IPS DF 6.9 (cell line): ENCODE measurements at regions not wholly inside any gene's neighbourhood (a gene's known extent, or its start where the extent isn't known, plus 50 kb on each side); places are given as distances from the start of the nearest gene placed in this dataset.

Source experiments
- DNase-seq: peaks from one replicate; pipeline ENCODE4 v3.0.0-alpha.2; 2013; ENCODE audit warnings: low read depth, low spot score
- H3K27ac ChIP-seq: one replicate; pipeline ENCODE4 v1.5.1; 2013; ENCODE audit warnings: low read length, control low read depth
- H3K27me3 ChIP-seq: 2 replicates; pipeline ENCODE4 v1.6.1; 2013; ENCODE audit warnings: mild to moderate bottlenecking, low read length; ENCODE audit not compliant: control insufficient read depth, insufficient read depth
- H3K36me3 ChIP-seq: 2 replicates; pipeline ENCODE4 v1.6.1; 2013; ENCODE audit warnings: low read length; ENCODE audit not compliant: control insufficient read depth, insufficient read depth
- H3K4me1 ChIP-seq: 2 replicates; pipeline ENCODE4 v1.6.1; 2013; ENCODE audit warnings: low read length; ENCODE audit not compliant: control insufficient read depth, insufficient read depth
- H3K4me3 ChIP-seq: 2 replicates; pipeline ENCODE4 v1.5.1; 2013; ENCODE audit warnings: mild to moderate bottlenecking, low read length
- H3K9me3 ChIP-seq: 2 replicates; pipeline ENCODE4 v1.6.1; 2013; ENCODE audit warnings: low read length, inconsistent platforms; ENCODE audit not compliant: control insufficient read depth, insufficient read depth
- WGBS: extraction: QIAGEN DNeasy Blood & Tissue Kit; methylation state at CpG from one replicate; pipeline ENCODE4 v1.1.7; 2013; ENCODE audit warnings: mixed read lengths, missing lambda C conversion rate; ENCODE audit not compliant: insufficient read length, insufficient coverage; 5-methylcytosine and 5-hydroxymethylcytosine counted together

DNA sequence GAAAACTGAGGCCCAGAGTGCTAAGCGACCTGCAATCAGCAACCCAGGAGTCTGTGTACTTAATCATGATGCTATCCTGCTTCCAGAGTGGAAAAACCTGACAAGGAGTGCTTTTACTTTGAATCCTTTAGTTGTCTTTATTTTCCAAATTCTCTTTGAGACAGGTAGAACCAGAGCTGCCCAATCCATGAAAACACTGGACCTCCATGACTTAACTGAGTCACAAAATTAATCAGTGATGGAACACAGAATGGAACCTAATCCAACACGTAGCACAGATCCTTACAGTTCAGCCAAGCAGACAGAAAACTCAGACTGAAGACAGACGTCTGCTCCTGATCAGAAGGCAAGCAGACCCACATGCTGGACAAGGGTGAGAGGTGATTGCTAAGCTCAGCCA, 175.6 kb downstream of the BCL11A start:
- no peak for DNase-seq
- Histone ChIP-seq H3K4me1 (0 out of 2 replicates have a peak, but pooled peaks cover 2% of the 10 kb centered on the region), H3K27me3 (no peaks in the 10 kb centered on the region), H3K36me3 (no peaks in the 10 kb centered on the region), H3K9me3 (no peaks in the 10 kb centered on the region), H3K27ac (no peak overlapping the region), H3K4me3 (no peak overlapping the region)
- no CpG with 5 or more reads among the region's 3 CpGs for WGBS

DNA sequence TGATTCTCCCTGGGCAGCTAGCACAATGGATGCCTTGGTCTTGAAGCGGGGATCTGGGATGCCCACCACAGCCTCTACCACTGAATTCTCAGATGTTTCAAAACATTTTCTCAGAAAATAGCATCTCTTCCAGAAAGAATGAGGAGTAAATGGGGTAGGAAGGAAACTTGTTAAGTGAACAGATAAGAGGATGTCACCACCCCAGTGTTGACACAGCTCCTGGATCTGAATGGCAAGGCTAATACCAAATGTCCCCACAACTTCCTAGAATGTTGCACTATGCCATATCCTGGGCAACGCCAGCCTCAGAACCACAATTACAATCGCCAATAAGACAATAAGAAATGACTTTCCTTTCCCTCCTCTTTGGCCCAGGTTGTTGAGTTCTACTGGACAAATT, 177.2 kb downstream of the BCL11A start:
- Histone ChIP-seq H3K27ac (no peak overlapping the region), H3K36me3 (no peaks in the 10 kb centered on the region), H3K4me3 (no peak overlapping the region), H3K9me3 (no peaks in the 10 kb centered on the region), H3K27me3 (no peaks in the 10 kb centered on the region), H3K4me1 (0 out of 2 replicates have a peak, but pooled peaks cover 2% of the 10 kb centered on the region)
- no peak for DNase-seq
- WGBS, result no CpG with 5 or more reads among the region's 3 CpGs

DNA sequence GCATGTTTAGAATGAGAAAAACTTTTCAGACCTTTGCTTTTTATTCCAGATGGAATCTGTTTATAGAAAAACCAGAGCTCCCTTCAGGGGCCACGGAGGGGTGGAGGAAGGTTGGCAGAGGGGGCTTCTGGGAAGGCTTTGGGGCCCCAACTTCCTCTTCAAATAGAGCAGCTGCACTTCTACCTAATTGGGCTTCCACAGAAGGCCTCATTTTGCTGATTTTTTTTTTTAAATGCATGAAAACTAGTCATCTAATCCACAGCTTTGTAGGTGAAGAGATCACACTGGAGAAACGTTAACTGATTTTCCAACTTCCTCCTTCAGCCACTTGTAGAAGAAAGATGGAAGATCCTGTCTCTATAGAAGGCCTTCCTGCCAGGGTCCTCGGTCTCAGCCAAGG, 181.8 kb downstream of the BCL11A start:
- H3K27ac ChIP-seq, result no peak overlapping the region
- no peaks in the 10 kb centered on the region for H3K27me3 ChIP-seq
- no peak for DNase-seq
- no CpG with 5 or more reads among the region's 3 CpGs for WGBS
- no peaks in the 10 kb centered on the region for H3K9me3 ChIP-seq
- no peaks in the 10 kb centered on the region for H3K36me3 ChIP-seq
- no peak overlapping the region for H3K4me3 ChIP-seq
- 0 out of 2 replicates have a peak, but pooled peaks cover 2% of the 10 kb centered on the region for H3K4me1 ChIP-seq

DNA sequence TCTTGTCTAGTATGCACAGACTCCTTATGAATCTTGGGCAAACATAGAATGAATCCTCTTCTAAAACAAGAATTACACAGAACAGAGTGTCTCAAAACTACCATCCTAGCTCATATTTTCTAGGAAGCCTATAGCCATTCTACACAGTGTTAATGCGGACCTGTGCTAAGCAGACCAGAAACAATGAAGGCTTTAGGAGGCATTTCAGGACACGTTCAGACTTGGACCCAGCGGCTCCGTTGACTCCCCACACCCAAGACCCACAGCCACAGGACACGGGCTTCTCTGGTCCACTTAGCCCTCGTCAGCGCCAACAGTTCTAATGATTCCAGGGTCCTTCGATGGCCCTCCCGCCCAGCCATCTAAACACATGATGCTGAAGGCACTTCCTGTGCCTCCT, 182.2 kb downstream of the BCL11A start:
- H3K4me1 ChIP-seq, result peaks cover 4% of the 10 kb centered on the region
- no peak overlapping the region for H3K4me3 ChIP-seq
- H3K9me3 ChIP-seq, result no peaks in the 10 kb centered on the region
- H3K36me3 ChIP-seq, result no peaks in the 10 kb centered on the region
- no CpG with 5 or more reads among the region's 9 CpGs for WGBS
- no peak for DNase-seq
- no peak overlapping the region for H3K27ac ChIP-seq
- H3K27me3 ChIP-seq, result no peaks in the 10 kb centered on the region

DNA sequence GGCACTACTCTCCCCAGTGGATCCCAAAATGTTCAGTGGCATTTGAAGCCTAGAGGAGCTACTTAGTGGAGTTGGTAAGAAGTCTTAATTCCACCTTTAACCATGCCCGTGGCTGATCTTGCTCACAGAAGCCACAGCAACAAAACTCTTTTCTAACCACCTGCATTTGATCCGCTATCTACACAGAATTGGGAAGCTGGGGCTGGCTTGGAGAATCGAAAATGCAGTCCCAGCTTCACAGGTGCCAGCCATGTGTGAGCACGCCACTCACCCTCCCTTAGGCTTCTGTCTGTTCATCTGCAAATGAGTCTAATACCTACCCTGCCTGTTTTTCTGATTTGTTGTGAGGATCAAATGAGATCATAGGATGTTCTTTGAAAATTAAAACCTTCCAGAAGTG, 182.6 kb downstream of the BCL11A start:
- no peak for DNase-seq

DNA sequence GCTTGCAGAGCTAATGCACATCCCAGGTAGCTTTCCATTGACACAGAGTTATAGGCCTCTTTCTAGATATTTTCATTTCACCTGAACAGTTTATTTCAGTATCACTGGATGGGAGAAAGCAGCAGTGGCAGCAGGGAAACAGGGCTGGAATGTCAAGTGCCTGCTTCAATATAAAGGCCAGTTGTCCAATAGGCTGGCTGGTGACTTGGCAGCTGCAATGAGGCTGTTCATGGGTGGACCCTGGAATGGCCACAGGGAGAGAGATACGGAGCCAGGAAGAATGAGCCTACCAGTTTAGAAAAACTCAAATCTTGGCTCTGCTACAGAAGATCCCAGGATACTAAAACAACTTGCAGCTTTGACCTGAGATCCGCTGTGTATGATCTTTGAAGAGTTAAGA, 185.0 kb downstream of the BCL11A start:
- Histone ChIP-seq H3K27me3 (no peaks in the 10 kb centered on the region), H3K9me3 (no peaks in the 10 kb centered on the region), H3K36me3 (no peaks in the 10 kb centered on the region), H3K27ac (no peak overlapping the region), H3K4me3 (no peak overlapping the region), H3K4me1 (peaks cover 5% of the 10 kb centered on the region)
- WGBS, result no CpG with 5 or more reads among the region's 2 CpGs
- no peak for DNase-seq

More for the DNA sequence above, 182.6 kb downstream of the BCL11A start:
- Histone ChIP-seq H3K27ac (no peak overlapping the region), H3K4me3 (no peak overlapping the region), H3K27me3 (no peaks in the 10 kb centered on the region), H3K4me1 (peaks cover 4% of the 10 kb centered on the region), H3K36me3 (no peaks in the 10 kb centered on the region), H3K9me3 (no peaks in the 10 kb centered on the region)
- no CpG with 5 or more reads among the region's 4 CpGs for WGBS

DNA sequence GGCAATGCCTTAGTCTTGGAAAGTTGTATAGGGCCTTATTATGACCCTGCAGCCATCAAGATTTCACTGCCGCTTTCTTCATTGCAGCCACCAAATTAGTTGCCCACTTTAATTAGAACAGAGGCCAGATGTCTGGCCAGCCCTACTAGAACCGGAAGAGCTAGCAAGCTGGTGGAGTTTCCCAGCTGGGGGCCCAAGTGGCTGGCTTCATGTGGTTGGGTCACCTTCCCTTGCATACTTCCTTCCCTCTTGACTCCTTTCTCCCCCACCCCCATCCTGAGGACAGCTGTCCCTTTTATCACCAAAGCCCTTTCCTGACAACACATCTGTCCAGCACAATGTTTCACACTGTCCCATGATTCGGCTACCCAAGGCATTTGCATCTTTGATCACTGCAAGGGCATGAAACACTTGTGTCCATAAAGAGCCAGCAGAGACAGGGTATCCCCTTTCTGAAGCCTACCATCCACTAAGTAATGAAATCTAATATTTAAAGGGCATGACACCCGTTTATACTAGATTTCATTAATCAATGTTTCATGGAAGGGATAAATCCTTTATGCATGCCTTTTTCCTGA, 187.2 kb downstream of the BCL11A start:
- WGBS, result no CpG with 5 or more reads among the region's 4 CpGs
- Histone ChIP-seq H3K9me3 (no peaks in the 10 kb centered on the region), H3K4me1 (peaks cover 5% of the 10 kb centered on the region), H3K27ac (no peak overlapping the region), H3K4me3 (no peak overlapping the region), H3K27me3 (no peaks in the 10 kb centered on the region), H3K36me3 (no peaks in the 10 kb centered on the region)
- no peak for DNase-seq

DNA sequence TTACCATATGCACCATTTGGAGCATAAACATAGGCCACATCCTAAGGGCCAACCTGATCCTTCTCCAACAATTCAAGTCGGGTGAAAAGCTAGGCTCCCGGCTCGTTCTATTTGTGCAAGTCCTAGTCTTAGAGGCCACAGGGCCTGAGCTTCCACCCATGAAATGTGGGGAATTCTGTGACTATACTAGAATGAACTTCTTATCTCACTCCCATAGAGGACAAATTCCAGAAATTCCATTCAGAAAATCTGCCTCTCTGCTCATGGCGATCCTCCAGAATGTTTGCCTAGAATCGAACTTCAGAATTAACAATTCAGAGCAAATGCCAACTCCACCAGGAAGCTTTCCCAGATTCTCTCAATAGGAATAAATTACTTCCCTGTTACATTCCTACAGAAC, 187.9 kb downstream of the BCL11A start:
- Histone ChIP-seq H3K36me3 (no peaks in the 10 kb centered on the region), H3K9me3 (no peaks in the 10 kb centered on the region), H3K27me3 (no peaks in the 10 kb centered on the region), H3K27ac (no peak overlapping the region), H3K4me3 (no peak overlapping the region), H3K4me1 (peaks cover 5% of the 10 kb centered on the region)
- no CpG with 5 or more reads among the region's 5 CpGs for WGBS
- DNase-seq, result no peak

DNA sequence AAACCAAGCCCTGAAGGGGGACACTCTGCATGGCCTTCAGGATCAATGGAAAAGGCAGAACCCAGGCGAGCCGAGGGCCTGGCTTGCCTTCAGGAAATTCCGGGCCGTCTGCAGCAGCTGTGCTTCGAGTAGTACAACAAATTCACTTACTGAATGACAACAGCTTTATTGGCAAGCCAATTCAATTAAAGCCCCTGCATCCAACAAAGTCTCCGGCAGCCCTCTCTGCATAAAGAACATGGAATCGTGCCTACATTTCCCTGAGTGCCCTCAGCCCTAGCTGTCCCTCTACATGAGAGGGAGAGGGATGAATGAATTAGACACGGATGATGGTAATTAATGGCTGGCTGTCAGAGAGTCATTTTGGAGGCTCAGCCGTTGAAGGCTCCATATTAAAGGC, 189.0 kb downstream of the BCL11A start:
- Histone ChIP-seq H3K36me3 (no peaks in the 10 kb centered on the region), H3K27ac (no peak overlapping the region), H3K9me3 (no peaks in the 10 kb centered on the region), H3K4me1 (peaks cover 5% of the 10 kb centered on the region), H3K27me3 (no peaks in the 10 kb centered on the region), H3K4me3 (no peak overlapping the region)
- no CpG with 5 or more reads among the region's 9 CpGs for WGBS
- no peak for DNase-seq

DNA sequence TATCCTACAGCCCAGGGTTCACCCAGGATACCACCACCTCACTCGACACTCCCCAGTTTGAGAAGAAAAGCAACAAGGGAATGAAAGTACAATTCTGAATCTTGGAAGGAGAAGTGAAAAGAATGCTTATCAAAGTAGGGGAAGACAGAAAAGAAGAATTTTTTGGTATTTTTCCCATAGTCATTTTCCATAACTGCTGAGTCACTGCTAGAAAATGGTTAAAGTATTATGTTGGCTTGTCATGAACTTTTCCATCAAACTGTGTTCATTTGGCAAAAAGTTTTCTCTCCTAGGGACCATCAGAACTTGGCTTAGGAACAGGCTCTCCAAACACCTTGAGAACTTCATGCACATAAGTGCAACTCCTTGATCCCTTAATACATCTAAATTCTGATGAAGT, 192.0 kb downstream of the BCL11A start:
- no peaks in the 10 kb centered on the region for H3K9me3 ChIP-seq
- H3K27me3 ChIP-seq, result no peaks in the 10 kb centered on the region
- no peaks in the 10 kb centered on the region for H3K36me3 ChIP-seq
- H3K27ac ChIP-seq, result no peak overlapping the region
- H3K4me1 ChIP-seq, result peaks cover 5% of the 10 kb centered on the region
- H3K4me3 ChIP-seq, result no peak overlapping the region
- WGBS, result no CpG with 5 or more reads among the region's 1 CpG
- DNase-seq, result no peak

DNA sequence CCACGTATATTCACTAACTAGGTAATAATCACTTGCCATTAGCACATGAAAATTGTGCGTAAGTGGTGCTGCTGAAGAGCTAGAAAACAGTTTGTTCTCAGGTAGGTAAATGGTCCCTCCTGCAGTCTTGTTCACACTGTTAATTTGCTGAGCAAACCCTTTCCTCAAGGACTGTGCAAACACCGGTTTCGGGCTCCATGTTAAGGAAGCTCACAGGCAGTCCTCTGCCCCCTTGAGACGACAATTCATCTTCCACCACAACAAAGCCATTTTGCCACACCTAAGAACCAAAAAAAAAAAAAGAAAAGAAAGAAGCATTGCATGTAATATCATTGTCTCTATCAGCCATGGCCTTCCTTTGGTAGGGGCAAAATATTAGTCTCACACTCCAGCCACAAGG, 193.9 kb downstream of the BCL11A start:
- H3K4me3 ChIP-seq, result no peak overlapping the region
- no peak for DNase-seq
- H3K27me3 ChIP-seq, result no peaks in the 10 kb centered on the region
- H3K4me1 ChIP-seq, result no peaks in the 10 kb centered on the region
- no peaks in the 10 kb centered on the region for H3K36me3 ChIP-seq
- no peak overlapping the region for H3K27ac ChIP-seq
- no CpG with 5 or more reads among the region's 5 CpGs for WGBS
- H3K9me3 ChIP-seq, result no peaks in the 10 kb centered on the region
